Activated naive CD4-positive, alpha-beta T cell treated with anti-CD3 and anti-CD28 coated beads for 36 hours (primary cell): ENCODE measurements at regions not wholly inside any gene's neighbourhood (a gene's known extent, or its start where the extent isn't known, plus 50 kb on each side); places are given as distances from the start of the nearest gene placed in this dataset.

ENCODE experiments used
- CTCF ChIA-PET: fragments of 350-600 bp; sonication (Branson Sonifier 250); formaldehyde crosslinking; loops from one replicate; lab custom pipeline; 2021; ENCODE audit warnings: antibody characterized with exemption; lab: Charles Lee
- DNase-seq: peaks from one replicate; pipeline ENCODE4 v3.0.0-alpha.2; 2020
- H3K27ac Mint-ChIP-seq: one replicate; pipeline ENCODE4 v1.8.0; 2021; ENCODE audit warnings: mild to moderate bottlenecking, mixed read lengths
- H3K27me3 Mint-ChIP-seq: one replicate; pipeline ENCODE4 v1.8.0; 2021; ENCODE audit warnings: low read depth, mixed read lengths
- H3K36me3 Mint-ChIP-seq: one replicate; pipeline ENCODE4 v1.8.0; 2021; ENCODE audit warnings: low read depth, mixed read lengths
- H3K4me1 Mint-ChIP-seq: one replicate; pipeline ENCODE4 v1.8.0; 2021; ENCODE audit warnings: low read depth, mixed read lengths
- H3K4me3 Mint-ChIP-seq: one replicate; pipeline ENCODE4 v1.8.0; 2021; ENCODE audit warnings: mild to moderate bottlenecking, moderate library complexity, mixed read lengths
- H3K9me3 Mint-ChIP-seq: one replicate; pipeline ENCODE4 v1.8.0; 2021; ENCODE audit warnings: mixed read lengths
- intact Hi-C: fragments of 100-400 bp; cut with micrococcal nuclease; formaldehyde crosslinking; loops from one replicate; pipeline ENCODE4 v1.15.1; 2023

GRCh38 chr12:78430551-78430950, 434.0 kb upstream of the SYT1 start:
- CTCF ChIA-PET, result no interaction called here
- H3K4me1 Mint-ChIP-seq, result no peaks in the 10 kb centered on the region
- H3K4me3 Mint-ChIP-seq, result no peak overlapping the region
- intact Hi-C loops, result no loop called here
- H3K9me3 Mint-ChIP-seq, result peaks cover 17% of the 10 kb centered on the region
- no peak overlapping the region for H3K27ac Mint-ChIP-seq
- no peaks in the 10 kb centered on the region for H3K36me3 Mint-ChIP-seq
- DNase-seq, result no peak
- H3K27me3 Mint-ChIP-seq, result no peaks in the 10 kb centered on the region

GRCh38 chr12:78431931-78432330, 432.6 kb upstream of the SYT1 start:
- peaks cover 20% of the 10 kb centered on the region for H3K9me3 Mint-ChIP-seq
- no peaks in the 10 kb centered on the region for H3K36me3 Mint-ChIP-seq
- H3K4me1 Mint-ChIP-seq, result no peaks in the 10 kb centered on the region
- H3K27ac Mint-ChIP-seq, result no peak overlapping the region
- CTCF ChIA-PET, result no interaction called here
- no peaks in the 10 kb centered on the region for H3K27me3 Mint-ChIP-seq
- intact Hi-C loops, result no loop called here
- H3K4me3 Mint-ChIP-seq, result no peak overlapping the region
- DNase-seq, result no peak

- Mint-ChIP-seq H3K4me1 (no peaks in the 10 kb centered on the region), H3K4me3 (no peak overlapping the region), H3K36me3 (no peaks in the 10 kb centered on the region), H3K27me3 (no peaks in the 10 kb centered on the region), H3K27ac (no peak overlapping the region), H3K9me3 (peaks cover 18% of the 10 kb centered on the region)
- intact Hi-C loops, result no loop called here
- CTCF ChIA-PET, result interaction anchor here (0.6 kb wide), 1 partner anchor 1071 kb away, joined by 4 read pairs; no protein-coding TSS in a partner anchor
- no peak for DNase-seq
Observed at GRCh38 chr12:78439666-78440065, 424.9 kb upstream of the SYT1 start.

- CTCF ChIA-PET, result no interaction called here
Observed at GRCh38 chr12:78441737-78442453, 422.7 kb upstream of the SYT1 start.

GRCh38 chr12:78442454-78442801, 422.1 kb upstream of the SYT1 start:
- CTCF ChIA-PET, result no interaction called here
- Mint-ChIP-seq H3K4me3 (no peak overlapping the region), H3K27me3 (no peaks in the 10 kb centered on the region), H3K9me3 (peaks cover 7% of the 10 kb centered on the region), H3K4me1 (no peaks in the 10 kb centered on the region), H3K27ac (no peak overlapping the region), H3K36me3 (no peaks in the 10 kb centered on the region)
- intact Hi-C loops, result no loop called here
- no peak for DNase-seq

More at GRCh38 chr12:78441737-78442453, 422.7 kb upstream of the SYT1 start:
- Mint-ChIP-seq H3K27ac (no peak overlapping the region), H3K4me1 (no peaks in the 10 kb centered on the region), H3K4me3 (no peak overlapping the region), H3K9me3 (peaks cover 9% of the 10 kb centered on the region), H3K27me3 (no peaks in the 10 kb centered on the region), H3K36me3 (no peaks in the 10 kb centered on the region)
- DNase-seq, result no peak
- intact Hi-C loops, result no loop called here

GRCh38 chr12:78446555-78446954, 418.0 kb upstream of the SYT1 start:
- H3K9me3 Mint-ChIP-seq, result no peaks in the 10 kb centered on the region
- DNase-seq, result no peak
- no peaks in the 10 kb centered on the region for H3K36me3 Mint-ChIP-seq
- H3K27me3 Mint-ChIP-seq, result no peaks in the 10 kb centered on the region
- no peak overlapping the region for H3K4me3 Mint-ChIP-seq
- no peak overlapping the region for H3K27ac Mint-ChIP-seq
- CTCF ChIA-PET, result no interaction called here
- no peaks in the 10 kb centered on the region for H3K4me1 Mint-ChIP-seq
- intact Hi-C loops, result no loop called here

- intact Hi-C loops, result no loop called here
- H3K36me3 Mint-ChIP-seq, result no peaks in the 10 kb centered on the region
- no peak for DNase-seq
- H3K27ac Mint-ChIP-seq, result no peak overlapping the region
- CTCF ChIA-PET, result no interaction called here
- H3K4me1 Mint-ChIP-seq, result no peaks in the 10 kb centered on the region
- no peak overlapping the region for H3K4me3 Mint-ChIP-seq
- no peaks in the 10 kb centered on the region for H3K27me3 Mint-ChIP-seq
- H3K9me3 Mint-ChIP-seq, result no peaks in the 10 kb centered on the region
Observed at GRCh38 chr12:78447373-78447772, 417.2 kb upstream of the SYT1 start.

GRCh38 chr12:78448692-78449091, 415.9 kb upstream of the SYT1 start:
- Mint-ChIP-seq H3K4me3 (no peak overlapping the region), H3K27ac (no peak overlapping the region), H3K9me3 (no peaks in the 10 kb centered on the region), H3K27me3 (no peaks in the 10 kb centered on the region), H3K36me3 (no peaks in the 10 kb centered on the region), H3K4me1 (no peaks in the 10 kb centered on the region)
- DNase-seq, result no peak
- CTCF ChIA-PET, result no interaction called here
- intact Hi-C loops, result no loop called here

- Mint-ChIP-seq H3K9me3 (peaks cover 4% of the 10 kb centered on the region), H3K27me3 (no peaks in the 10 kb centered on the region), H3K4me1 (no peaks in the 10 kb centered on the region), H3K27ac (no peak overlapping the region), H3K4me3 (no peak overlapping the region), H3K36me3 (no peaks in the 10 kb centered on the region)
- intact Hi-C loops, result no loop called here
- DNase-seq, result no peak
- CTCF ChIA-PET, result no interaction called here
Observed at GRCh38 chr12:78455991-78456390, 408.6 kb upstream of the SYT1 start.

- CTCF ChIA-PET, result no interaction called here
- no peak overlapping the region for H3K4me3 Mint-ChIP-seq
- H3K27me3 Mint-ChIP-seq, result no peaks in the 10 kb centered on the region
- H3K9me3 Mint-ChIP-seq, result peaks cover 4% of the 10 kb centered on the region
- H3K27ac Mint-ChIP-seq, result no peak overlapping the region
- no peaks in the 10 kb centered on the region for H3K36me3 Mint-ChIP-seq
- intact Hi-C loops, result no loop called here
- no peak for DNase-seq
- no peaks in the 10 kb centered on the region for H3K4me1 Mint-ChIP-seq
Observed at GRCh38 chr12:78457938-78458337, 406.6 kb upstream of the SYT1 start.

- DNase-seq, result no peak
Observed at GRCh38 chr12:78470354-78471195, 394.0 kb upstream of the SYT1 start.

GRCh38 chr12:78473136-78473535, 391.4 kb upstream of the SYT1 start:
- CTCF ChIA-PET, result no interaction called here
- no peaks in the 10 kb centered on the region for H3K27me3 Mint-ChIP-seq
- no peak overlapping the region for H3K4me3 Mint-ChIP-seq
- no peaks in the 10 kb centered on the region for H3K36me3 Mint-ChIP-seq
- DNase-seq, result no peak
- H3K27ac Mint-ChIP-seq, result no peak overlapping the region
- no peaks in the 10 kb centered on the region for H3K9me3 Mint-ChIP-seq
- intact Hi-C loops, result no loop called here
- H3K4me1 Mint-ChIP-seq, result no peaks in the 10 kb centered on the region

More at GRCh38 chr12:78470354-78471195, 394.0 kb upstream of the SYT1 start:
- Mint-ChIP-seq H3K4me3 (no peak overlapping the region), H3K4me1 (no peaks in the 10 kb centered on the region), H3K27me3 (no peaks in the 10 kb centered on the region), H3K9me3 (no peaks in the 10 kb centered on the region), H3K36me3 (no peaks in the 10 kb centered on the region), H3K27ac (no peak overlapping the region)
- intact Hi-C loops, result no loop called here
- CTCF ChIA-PET, result interaction anchor here (0.5 kb wide), 1 partner anchor 631 kb away, joined by 3 read pairs; no protein-coding TSS in a partner anchor

GRCh38 chr12:78473561-78473960, 391.0 kb upstream of the SYT1 start:
- intact Hi-C loops, result no loop called here
- no peak for DNase-seq

More at GRCh38 chr12:78473561-78473960, 391.0 kb upstream of the SYT1 start:
- H3K4me3 Mint-ChIP-seq, result no peak overlapping the region
- no peaks in the 10 kb centered on the region for H3K4me1 Mint-ChIP-seq
- no peaks in the 10 kb centered on the region for H3K27me3 Mint-ChIP-seq
- no peaks in the 10 kb centered on the region for H3K9me3 Mint-ChIP-seq
- no peak overlapping the region for H3K27ac Mint-ChIP-seq
- CTCF ChIA-PET, result no interaction called here
- no peaks in the 10 kb centered on the region for H3K36me3 Mint-ChIP-seq
